LNCaP clone FGC (cell line): ENCODE measurements at regions not wholly inside any gene's neighbourhood (a gene's known extent, or its start where the extent isn't known, plus 50 kb on each side); places are given as distances from the start of the nearest gene placed in this dataset.
"Not testable (repeated sequence)": the region's sequence is repeated elsewhere in the genome, so short reads cannot be mapped to it uniquely, and the experiment has no call there.

Experiments used
- DNase-seq: peaks from one replicate; pipeline ENCODE4 v3.0.0-alpha.2; 2011; ENCODE audit warnings: low read depth
- H3K4me3 ChIP-seq: 2 replicates; pipeline ENCODE4 v1.5.1; 2011; ENCODE audit warnings: mild to moderate bottlenecking, low read depth, low read length, control low read depth
- TF ChIP-seq, protein P1 (sequence below): IDR thresholded peaks from 2 replicates; pipeline ENCODE4 v1.5.1; 2012; ENCODE audit warnings: mild to moderate bottlenecking; ENCODE audit not compliant: control insufficient read depth, insufficient read depth; ENCODE audit errors: extremely low read depth

DNA sequence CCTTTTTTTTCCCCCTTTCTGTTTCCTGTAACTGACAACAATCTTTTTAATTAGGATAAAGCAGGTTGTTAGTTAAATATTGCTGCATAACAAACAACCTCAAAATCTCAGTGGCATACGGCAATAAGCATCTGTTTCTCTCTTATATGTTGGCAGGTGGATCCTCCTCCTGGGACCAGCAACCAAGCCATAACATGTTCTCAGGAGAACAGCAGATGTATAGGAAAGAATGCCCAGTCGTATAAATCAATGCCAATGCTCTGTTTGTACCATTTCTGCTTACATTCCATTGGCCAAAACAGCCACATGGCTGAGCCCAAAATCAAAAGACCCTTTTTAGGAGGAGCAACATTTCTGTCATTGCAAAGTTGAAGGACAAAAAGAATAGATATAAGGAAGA lies 445.7 kb downstream of the AASDHPPT start:
- no peak overlapping the region for H3K4me3 ChIP-seq
- TF ChIP-seq, protein P1, sequence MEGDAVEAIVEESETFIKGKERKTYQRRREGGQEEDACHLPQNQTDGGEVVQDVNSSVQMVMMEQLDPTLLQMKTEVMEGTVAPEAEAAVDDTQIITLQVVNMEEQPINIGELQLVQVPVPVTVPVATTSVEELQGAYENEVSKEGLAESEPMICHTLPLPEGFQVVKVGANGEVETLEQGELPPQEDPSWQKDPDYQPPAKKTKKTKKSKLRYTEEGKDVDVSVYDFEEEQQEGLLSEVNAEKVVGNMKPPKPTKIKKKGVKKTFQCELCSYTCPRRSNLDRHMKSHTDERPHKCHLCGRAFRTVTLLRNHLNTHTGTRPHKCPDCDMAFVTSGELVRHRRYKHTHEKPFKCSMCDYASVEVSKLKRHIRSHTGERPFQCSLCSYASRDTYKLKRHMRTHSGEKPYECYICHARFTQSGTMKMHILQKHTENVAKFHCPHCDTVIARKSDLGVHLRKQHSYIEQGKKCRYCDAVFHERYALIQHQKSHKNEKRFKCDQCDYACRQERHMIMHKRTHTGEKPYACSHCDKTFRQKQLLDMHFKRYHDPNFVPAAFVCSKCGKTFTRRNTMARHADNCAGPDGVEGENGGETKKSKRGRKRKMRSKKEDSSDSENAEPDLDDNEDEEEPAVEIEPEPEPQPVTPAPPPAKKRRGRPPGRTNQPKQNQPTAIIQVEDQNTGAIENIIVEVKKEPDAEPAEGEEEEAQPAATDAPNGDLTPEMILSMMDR: no peak
- DNase-seq: no peak

DNA sequence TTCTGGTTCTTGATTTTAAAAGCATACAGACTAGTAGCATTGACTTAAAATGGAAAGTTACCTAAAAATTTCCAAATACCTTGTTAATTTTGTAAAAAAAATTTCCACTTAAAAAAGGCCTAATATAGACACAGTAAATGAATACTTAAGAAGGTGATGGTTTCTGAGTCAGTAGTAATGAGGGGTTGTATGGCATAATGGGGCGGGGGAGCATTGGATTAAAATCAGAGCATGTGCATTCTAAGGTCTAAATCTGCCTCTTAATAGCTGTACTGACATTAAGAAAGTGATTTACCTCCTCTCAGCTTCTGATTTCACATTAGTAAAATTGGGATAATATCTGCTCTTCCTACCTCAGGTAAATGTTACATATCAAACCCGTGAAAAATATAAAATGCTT lies 446.5 kb downstream of the AASDHPPT start:
- TF ChIP-seq, protein P1: no peak
- H3K4me3 ChIP-seq: no peak overlapping the region
- no peak for DNase-seq

DNA sequence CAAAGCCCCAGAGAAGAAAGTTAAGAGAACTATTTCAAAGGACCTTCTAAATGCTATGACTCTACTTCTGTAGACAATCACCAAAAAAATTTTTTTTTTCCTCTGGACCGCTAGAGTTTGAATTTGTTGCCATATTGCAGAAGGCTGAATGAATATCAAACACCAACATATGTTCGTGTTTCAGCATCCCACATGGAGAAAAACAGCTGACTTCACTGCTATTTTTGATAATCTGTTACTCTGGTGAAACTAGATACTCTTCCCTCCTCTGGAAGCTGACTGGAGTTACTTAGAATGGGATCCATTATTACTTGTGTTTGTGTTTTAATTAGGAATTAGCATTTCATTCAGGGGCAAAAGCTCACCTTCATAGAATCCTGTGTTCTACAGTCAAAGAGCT lies 447.0 kb downstream of the AASDHPPT start:
- TF ChIP-seq, protein P1: no peak
- DNase-seq: no peak
- no peak overlapping the region for H3K4me3 ChIP-seq

DNA sequence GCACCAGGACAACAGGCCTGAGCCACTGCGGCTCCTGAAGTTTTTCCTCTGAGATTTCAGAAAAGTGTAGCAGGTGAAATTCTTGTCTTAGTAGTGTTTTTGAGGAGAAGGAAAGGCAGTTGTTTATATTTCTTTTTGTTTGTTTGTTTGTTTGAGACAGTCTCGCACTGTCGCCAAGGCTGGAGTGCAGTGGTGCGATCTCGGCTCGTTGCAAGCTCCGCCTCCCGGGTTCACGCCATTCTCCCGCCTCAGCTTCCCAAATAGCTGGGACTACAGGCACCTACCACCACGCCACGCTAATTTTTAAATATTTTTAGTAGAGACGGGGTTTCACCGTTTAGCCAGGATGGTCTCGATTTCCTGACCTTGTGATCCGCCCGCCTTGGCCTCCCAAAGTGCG lies 454.2 kb downstream of the AASDHPPT start:
- not testable (repeated sequence) for H3K4me3 ChIP-seq, DNase-seq

DNA sequence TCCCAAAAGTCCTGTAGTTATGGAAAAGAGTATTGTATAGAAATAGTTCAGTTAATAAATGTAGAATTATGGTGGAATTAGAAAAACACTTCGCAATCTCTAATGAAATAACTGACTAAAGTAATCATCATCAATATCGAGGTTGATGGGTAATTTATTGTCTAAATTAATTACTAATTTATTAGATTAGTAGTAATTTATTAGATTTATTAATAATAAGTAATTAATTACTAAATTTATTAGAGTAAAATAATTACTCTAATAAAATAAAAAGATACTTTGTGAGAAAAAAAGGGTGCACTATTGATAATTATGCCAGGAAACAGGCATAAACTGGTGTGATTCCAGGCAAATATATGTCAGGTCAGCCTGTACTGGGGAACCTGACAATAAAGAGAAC lies 455.6 kb downstream of the AASDHPPT start:
- TF ChIP-seq, protein P1: no peak
- no peak overlapping the region for H3K4me3 ChIP-seq
- no peak for DNase-seq

DNA sequence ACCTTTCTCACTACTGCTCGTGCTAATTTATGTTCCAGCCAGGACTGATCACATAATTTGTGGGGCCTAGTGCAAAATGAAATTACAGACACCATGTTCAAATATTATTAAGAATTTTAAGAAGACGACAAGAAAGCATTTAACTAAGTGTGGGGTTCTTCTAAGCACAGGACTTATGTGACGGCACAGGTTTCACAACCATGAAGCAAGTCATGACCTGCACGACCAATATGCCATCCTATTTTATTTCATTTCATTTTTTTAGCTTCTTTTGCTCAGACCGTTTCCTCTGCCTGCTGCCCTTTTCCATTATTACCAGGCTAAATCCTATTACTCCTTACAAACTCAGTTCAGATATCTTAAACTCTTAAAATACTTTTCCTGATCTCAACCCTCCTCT lies 462.5 kb downstream of the AASDHPPT start:
- H3K4me3 ChIP-seq: no peak overlapping the region
- TF ChIP-seq, protein P1: no peak
- no peak for DNase-seq

DNA sequence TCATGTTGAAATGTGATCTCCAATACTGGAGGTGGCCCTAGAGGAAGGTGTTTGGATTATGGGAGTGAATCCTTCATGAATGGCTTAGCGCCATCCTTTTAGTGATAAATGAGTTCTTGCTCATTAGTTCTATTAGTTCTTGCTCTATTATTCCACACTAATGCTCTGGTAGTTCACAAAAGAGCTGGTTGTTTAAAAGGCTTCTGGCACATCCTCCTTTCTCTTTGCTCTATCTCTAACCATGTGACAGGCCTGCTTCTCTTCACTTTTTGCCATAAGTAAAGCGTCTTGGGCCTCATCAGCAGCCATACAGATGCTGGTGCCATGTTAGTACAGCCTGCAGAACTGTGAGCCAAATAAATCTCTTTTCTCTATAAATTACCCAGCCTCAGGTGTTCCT lies 469.9 kb downstream of the GUCY1A2 start:
- DNase-seq: no peak
- no peak overlapping the region for H3K4me3 ChIP-seq
- TF ChIP-seq, protein P1: no peak
